ENCODE measurements at regions not wholly inside any gene's neighbourhood (a gene's known extent, or its start where the extent isn't known, plus 50 kb on each side); places are given as distances from the start of the nearest gene placed in this dataset.

- no peak for DNase-seq (ENCODE audit: low read depth)
Measured at GRCh38 chr10:4775808-4776207, 50.2 kb upstream of the AKR1E2 start.

GRCh38 chr10:4772202-4772570, 53.8 kb upstream of the AKR1E2 start:
- DNase-seq (ENCODE audit: low read depth) = no peak

- no peak for DNase-seq (ENCODE audit: low read depth)
Measured at GRCh38 chr10:4771554-4772201, 54.3 kb upstream of the AKR1E2 start.

- DNase-seq (ENCODE audit: low read depth) = peak; percentile 86
Measured at GRCh38 chr10:4770801-4771553, 55.0 kb upstream of the AKR1E2 start.

- DNase-seq (ENCODE audit: low read depth) = no peak
Measured at GRCh38 chr10:4768416-4768815, 57.6 kb upstream of the AKR1E2 start.

- DNase-seq (ENCODE audit: low read depth) = peak; percentile 57
Measured at GRCh38 chr10:4767033-4767814, 58.8 kb upstream of the AKR1E2 start.

GRCh38 chr10:4766454-4766853, 59.6 kb upstream of the AKR1E2 start:
- no peak for DNase-seq (ENCODE audit: low read depth)

- DNase-seq (ENCODE audit: low read depth) = no peak
Measured at GRCh38 chr10:4765428-4765827, 60.6 kb upstream of the AKR1E2 start.

GRCh38 chr10:4763960-4764428, 62.0 kb upstream of the AKR1E2 start:
- DNase-seq (ENCODE audit: low read depth) = peak; percentile 62

- no peak for DNase-seq (ENCODE audit: low read depth)
Measured at GRCh38 chr10:4763513-4763912, 62.5 kb upstream of the AKR1E2 start.

- no peak for DNase-seq (ENCODE audit: low read depth)
Measured at GRCh38 chr10:4758256-4758655, 67.8 kb upstream of the AKR1E2 start.

GRCh38 chr10:4755286-4755989, 70.6 kb upstream of the AKR1E2 start:
- no peak for DNase-seq (ENCODE audit: low read depth)

- DNase-seq (ENCODE audit: low read depth) = no peak
Measured at GRCh38 chr10:4754143-4754542, 71.9 kb upstream of the AKR1E2 start.

- DNase-seq (ENCODE audit: low read depth) = no peak
Measured at GRCh38 chr10:4751211-4751610, 74.8 kb upstream of the AKR1E2 start.

GRCh38 chr10:4749271-4749574, 76.8 kb upstream of the AKR1E2 start:
- no peak for DNase-seq (ENCODE audit: low read depth)

- DNase-seq (ENCODE audit: low read depth) = no peak
Measured at GRCh38 chr10:4748491-4749270, 77.3 kb upstream of the AKR1E2 start.

GRCh38 chr10:4742217-4742616, 83.8 kb upstream of the AKR1E2 start:
- DNase-seq (ENCODE audit: low read depth) = no peak

- no peak for DNase-seq (ENCODE audit: low read depth)
Measured at GRCh38 chr10:4740471-4740870, 85.5 kb upstream of the AKR1E2 start.

- DNase-seq (ENCODE audit: low read depth) = no peak
Measured at GRCh38 chr10:4736608-4737007, 89.4 kb upstream of the AKR1E2 start.

GRCh38 chr10:4736183-4736582, 89.8 kb upstream of the AKR1E2 start:
- DNase-seq (ENCODE audit: low read depth) = no peak

- no peak for DNase-seq (ENCODE audit: low read depth)
Measured at GRCh38 chr10:4733843-4734224, 92.2 kb upstream of the AKR1E2 start.
